ENCODE measurements at regions not wholly inside any gene's neighbourhood (a gene's known extent, or its start where the extent isn't known, plus 50 kb on each side); places are given as distances from the start of the nearest gene placed in this dataset.

- DNase-seq (no peak), FAIRE-seq (no peak)
- Histone ChIP-seq H3K9me3 (ENCODE audit: control insufficient read depth in 2 of 3, insufficient read depth in 1 of 3, low read length in 3 of 3) (no peaks in the 10 kb centered on the region), H3K4me3 (ENCODE audit: low read length in 3 of 3) (no peak overlapping the region), H3K27me3 (ENCODE audit: control insufficient read depth, insufficient read depth, low read length) (no peaks in the 10 kb centered on the region), H3K9ac (ENCODE audit: low read length in 3 of 3) (no peak overlapping the region), H3K4me1 (ENCODE audit: control insufficient read depth in 2 of 3, insufficient read depth in 2 of 3, low read depth in 1 of 3, low read length in 3 of 3) (no peaks in the 10 kb centered on the region), H3K27ac (ENCODE audit: low read depth in 2 of 2, low read length in 2 of 2) (no peak overlapping the region), H3K36me3 (ENCODE audit: control insufficient read depth in 2 of 3, insufficient read depth in 3 of 3, low read length in 3 of 3) (no peaks in the 10 kb centered on the region)
- TF ChIP-seq, protein P1, sequence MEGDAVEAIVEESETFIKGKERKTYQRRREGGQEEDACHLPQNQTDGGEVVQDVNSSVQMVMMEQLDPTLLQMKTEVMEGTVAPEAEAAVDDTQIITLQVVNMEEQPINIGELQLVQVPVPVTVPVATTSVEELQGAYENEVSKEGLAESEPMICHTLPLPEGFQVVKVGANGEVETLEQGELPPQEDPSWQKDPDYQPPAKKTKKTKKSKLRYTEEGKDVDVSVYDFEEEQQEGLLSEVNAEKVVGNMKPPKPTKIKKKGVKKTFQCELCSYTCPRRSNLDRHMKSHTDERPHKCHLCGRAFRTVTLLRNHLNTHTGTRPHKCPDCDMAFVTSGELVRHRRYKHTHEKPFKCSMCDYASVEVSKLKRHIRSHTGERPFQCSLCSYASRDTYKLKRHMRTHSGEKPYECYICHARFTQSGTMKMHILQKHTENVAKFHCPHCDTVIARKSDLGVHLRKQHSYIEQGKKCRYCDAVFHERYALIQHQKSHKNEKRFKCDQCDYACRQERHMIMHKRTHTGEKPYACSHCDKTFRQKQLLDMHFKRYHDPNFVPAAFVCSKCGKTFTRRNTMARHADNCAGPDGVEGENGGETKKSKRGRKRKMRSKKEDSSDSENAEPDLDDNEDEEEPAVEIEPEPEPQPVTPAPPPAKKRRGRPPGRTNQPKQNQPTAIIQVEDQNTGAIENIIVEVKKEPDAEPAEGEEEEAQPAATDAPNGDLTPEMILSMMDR (IDR thresholded peaks at IDR 0.05; ENCODE audit: borderline replicate concordance, extremely low read depth, insufficient read depth): no peak
- intact Hi-C loops (cut with DNase I): no loop called here
Observed at GRCh38 chr4:35124106-35124505, 1120.2 kb downstream of the ARAP2 start.

- DNase-seq (no peak), FAIRE-seq (no peak)
- Histone ChIP-seq H3K27ac (ENCODE audit: low read depth in 2 of 2, low read length in 2 of 2) (no peak overlapping the region), H3K9me3 (ENCODE audit: control insufficient read depth in 2 of 3, insufficient read depth in 1 of 3, low read length in 3 of 3) (no peaks in the 10 kb centered on the region), H3K27me3 (ENCODE audit: control insufficient read depth, insufficient read depth, low read length) (no peaks in the 10 kb centered on the region), H3K9ac (ENCODE audit: low read length in 3 of 3) (no peak overlapping the region), H3K36me3 (ENCODE audit: control insufficient read depth in 2 of 3, insufficient read depth in 3 of 3, low read length in 3 of 3) (no peaks in the 10 kb centered on the region), H3K4me3 (ENCODE audit: low read length in 3 of 3) (no peak overlapping the region), H3K4me1 (ENCODE audit: control insufficient read depth in 2 of 3, insufficient read depth in 2 of 3, low read depth in 1 of 3, low read length in 3 of 3) (no peaks in the 10 kb centered on the region)
- TF ChIP-seq, protein P1 (IDR thresholded peaks at IDR 0.05; ENCODE audit: borderline replicate concordance, extremely low read depth, insufficient read depth): no peak
- intact Hi-C loops (cut with DNase I): no loop called here
Observed at GRCh38 chr4:35125995-35126712, 1118.2 kb downstream of the ARAP2 start.

- no peak overlapping the region for H3K9ac ChIP-seq (ENCODE audit: low read length in 3 of 3)
- peaks cover 0 to 5% (median 2%) of the 10 kb centered on the region in 3 donors for H3K9me3 ChIP-seq (ENCODE audit: control insufficient read depth in 2 of 3, insufficient read depth in 1 of 3, low read length in 3 of 3)
- DNase-seq (no peak), FAIRE-seq (no peak)
- H3K36me3 ChIP-seq (ENCODE audit: control insufficient read depth in 2 of 3, insufficient read depth in 3 of 3, low read length in 3 of 3): no peaks in the 10 kb centered on the region
- TF ChIP-seq, protein P1 (IDR thresholded peaks at IDR 0.05; ENCODE audit: borderline replicate concordance, extremely low read depth, insufficient read depth): no peak
- no peak overlapping the region for H3K4me3 ChIP-seq (ENCODE audit: low read length in 3 of 3)
- H3K27me3 ChIP-seq (ENCODE audit: control insufficient read depth, insufficient read depth, low read length): no peaks in the 10 kb centered on the region
- intact Hi-C loops (cut with DNase I): no loop called here
- no peak overlapping the region for H3K27ac ChIP-seq (ENCODE audit: low read depth in 2 of 2, low read length in 2 of 2)
- no peaks in the 10 kb centered on the region for H3K4me1 ChIP-seq (ENCODE audit: control insufficient read depth in 2 of 3, insufficient read depth in 2 of 3, low read depth in 1 of 3, low read length in 3 of 3)
Observed at GRCh38 chr4:35138449-35138848, 1105.9 kb downstream of the ARAP2 start.

DNA sequence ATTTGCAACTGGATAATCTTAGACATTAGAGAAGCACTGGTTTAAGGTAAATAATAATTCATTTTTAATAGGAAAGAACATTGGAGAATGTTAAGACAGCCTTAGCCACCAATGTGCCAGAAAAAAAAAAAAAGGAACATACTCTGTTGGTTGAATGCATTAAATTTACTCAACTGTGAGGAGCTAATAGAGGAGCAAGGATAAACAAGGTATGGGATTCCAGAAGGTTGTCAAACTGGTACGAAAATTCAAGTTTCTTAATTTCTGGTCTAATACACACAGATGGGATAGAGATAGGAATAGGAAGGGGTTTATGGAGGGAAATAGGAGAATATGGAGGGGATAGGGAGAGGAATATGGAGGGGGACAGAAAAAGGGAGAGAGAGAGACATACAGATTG lies 1096.6 kb downstream of the ARAP2 start:
- intact Hi-C loops (cut with DNase I): no loop called here
- TF ChIP-seq, protein P1 (IDR thresholded peaks at IDR 0.05; ENCODE audit: borderline replicate concordance, extremely low read depth, insufficient read depth): no peak
- DNase-seq (no peak), FAIRE-seq (no peak)
- Histone ChIP-seq H3K27ac (ENCODE audit: low read depth in 2 of 2, low read length in 2 of 2) (no peak overlapping the region), H3K9ac (ENCODE audit: low read length in 3 of 3) (no peak overlapping the region), H3K36me3 (ENCODE audit: control insufficient read depth in 2 of 3, insufficient read depth in 3 of 3, low read length in 3 of 3) (no peaks in the 10 kb centered on the region), H3K9me3 (ENCODE audit: control insufficient read depth in 2 of 3, insufficient read depth in 1 of 3, low read length in 3 of 3) (no peaks in the 10 kb centered on the region), H3K27me3 (ENCODE audit: control insufficient read depth, insufficient read depth, low read length) (no peaks in the 10 kb centered on the region), H3K4me1 (ENCODE audit: control insufficient read depth in 2 of 3, insufficient read depth in 2 of 3, low read depth in 1 of 3, low read length in 3 of 3) (no peaks in the 10 kb centered on the region), H3K4me3 (ENCODE audit: low read length in 3 of 3) (no peak overlapping the region)

Measured in kidney (tissue), 13 donors.